Lower lobe of right lung (tissue), 2 donors: ENCODE measurements at regions not wholly inside any gene's neighbourhood (a gene's known extent, or its start where the extent isn't known, plus 50 kb on each side); places are given as distances from the start of the nearest gene placed in this dataset.

Experiments used
- ATAC-seq, 2 donors: fragments of 200-7000 bp; cut with Tn5 transposase; one replicate each; pipeline ENCODE4 v1.9.1; 2020 to 2022; ENCODE audit warnings: mild to moderate bottlenecking in 2 of 2, moderate library complexity in 2 of 2
- DNase-seq: peaks from one replicate; pipeline ENCODE4 v3.0.0-alpha.2; 2020
- H3K27ac ChIP-seq: fragments of 200-600 bp; one replicate; pipeline ENCODE4 v1.8.0; 2022
- H3K27me3 ChIP-seq: fragments of 200-600 bp; one replicate; pipeline ENCODE4 v1.8.0; 2022; ENCODE audit warnings: low read depth
- H3K36me3 ChIP-seq: fragments of 200-600 bp; one replicate; pipeline ENCODE4 v1.8.0; 2022; ENCODE audit warnings: mild to moderate bottlenecking
- H3K4me1 ChIP-seq: fragments of 200-600 bp; one replicate; pipeline ENCODE4 v1.8.0; 2022
- H3K4me3 ChIP-seq: fragments of 200-600 bp; one replicate; pipeline ENCODE4 v1.8.0; 2022; ENCODE audit warnings: mild to moderate bottlenecking
- H3K9me3 ChIP-seq: fragments of 200-600 bp; one replicate; pipeline ENCODE4 v1.8.0; 2022
- intact Hi-C: fragments of 100-400 bp; cut with DNase I; formaldehyde crosslinking; loops from one replicate; pipeline ENCODE4 v1.11.0; 2022
- TF ChIP-seq, protein P1 (sequence below): fragments of 200-600 bp; IDR thresholded peaks from one replicate; pipeline ENCODE4 v1.8.0; 2022; ENCODE audit warnings: antibody characterized with exemption, mild to moderate bottlenecking
- donor health status: DM: no; HTN: yes; CAD: no; lungs with severe emphysema.

DNA sequence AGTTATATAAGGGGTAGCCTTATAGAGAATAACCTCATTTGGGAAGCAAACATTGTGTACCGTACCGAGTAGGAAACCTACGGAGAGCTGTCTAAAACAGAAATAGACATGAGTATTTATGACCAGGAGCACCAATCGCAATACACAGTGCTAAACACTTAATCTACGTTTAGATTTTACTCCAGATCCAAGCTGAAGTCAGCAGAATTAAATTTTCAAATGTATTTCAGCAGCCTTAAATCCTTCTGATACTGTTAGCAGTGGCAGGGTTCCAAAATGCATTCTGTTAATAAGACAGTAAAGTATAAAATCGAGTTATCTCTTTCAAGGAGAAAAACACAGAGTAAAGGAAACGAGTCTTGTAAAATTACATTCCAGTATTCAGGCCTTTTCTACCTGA is 118.1 kb upstream of the ZNF521 start:
- TF ChIP-seq, protein P1, sequence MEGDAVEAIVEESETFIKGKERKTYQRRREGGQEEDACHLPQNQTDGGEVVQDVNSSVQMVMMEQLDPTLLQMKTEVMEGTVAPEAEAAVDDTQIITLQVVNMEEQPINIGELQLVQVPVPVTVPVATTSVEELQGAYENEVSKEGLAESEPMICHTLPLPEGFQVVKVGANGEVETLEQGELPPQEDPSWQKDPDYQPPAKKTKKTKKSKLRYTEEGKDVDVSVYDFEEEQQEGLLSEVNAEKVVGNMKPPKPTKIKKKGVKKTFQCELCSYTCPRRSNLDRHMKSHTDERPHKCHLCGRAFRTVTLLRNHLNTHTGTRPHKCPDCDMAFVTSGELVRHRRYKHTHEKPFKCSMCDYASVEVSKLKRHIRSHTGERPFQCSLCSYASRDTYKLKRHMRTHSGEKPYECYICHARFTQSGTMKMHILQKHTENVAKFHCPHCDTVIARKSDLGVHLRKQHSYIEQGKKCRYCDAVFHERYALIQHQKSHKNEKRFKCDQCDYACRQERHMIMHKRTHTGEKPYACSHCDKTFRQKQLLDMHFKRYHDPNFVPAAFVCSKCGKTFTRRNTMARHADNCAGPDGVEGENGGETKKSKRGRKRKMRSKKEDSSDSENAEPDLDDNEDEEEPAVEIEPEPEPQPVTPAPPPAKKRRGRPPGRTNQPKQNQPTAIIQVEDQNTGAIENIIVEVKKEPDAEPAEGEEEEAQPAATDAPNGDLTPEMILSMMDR: no peak
- H3K27ac ChIP-seq: no peak overlapping the region
- H3K4me3 ChIP-seq: no peak overlapping the region
- H3K4me1 ChIP-seq: no peaks in the 10 kb centered on the region
- ATAC-seq: no peak
- DNase-seq: no peak
- H3K36me3 ChIP-seq: no peaks in the 10 kb centered on the region
- intact Hi-C loops: no loop called here
- H3K9me3 ChIP-seq: no peaks in the 10 kb centered on the region
- no peaks in the 10 kb centered on the region for H3K27me3 ChIP-seq

DNA sequence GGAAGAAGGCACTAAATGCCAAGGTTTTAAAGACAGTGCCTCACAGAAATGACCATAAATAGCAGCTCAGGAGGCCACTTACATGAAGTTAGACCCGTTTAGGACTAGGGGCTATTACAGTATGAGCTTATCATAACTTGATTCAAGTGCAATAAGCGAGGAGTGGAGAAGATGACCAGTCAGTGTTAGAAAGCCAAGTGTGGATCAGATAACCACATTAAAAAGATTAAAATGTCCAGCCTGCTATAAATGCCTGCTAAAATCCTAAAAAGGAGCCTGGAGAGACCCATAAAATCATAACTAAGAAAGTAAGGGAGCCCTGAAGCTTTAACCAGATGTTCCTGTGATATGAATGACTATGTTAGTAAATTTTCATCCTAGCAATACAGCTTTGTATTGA is 117.5 kb upstream of the ZNF521 start:
- Histone ChIP-seq H3K36me3 (no peaks in the 10 kb centered on the region), H3K4me1 (no peaks in the 10 kb centered on the region), H3K27me3 (no peaks in the 10 kb centered on the region), H3K4me3 (no peak overlapping the region), H3K27ac (no peak overlapping the region), H3K9me3 (no peaks in the 10 kb centered on the region)
- intact Hi-C loops: no loop called here
- TF ChIP-seq, protein P1: no peak
- ATAC-seq (no peak), DNase-seq (no peak)

DNA sequence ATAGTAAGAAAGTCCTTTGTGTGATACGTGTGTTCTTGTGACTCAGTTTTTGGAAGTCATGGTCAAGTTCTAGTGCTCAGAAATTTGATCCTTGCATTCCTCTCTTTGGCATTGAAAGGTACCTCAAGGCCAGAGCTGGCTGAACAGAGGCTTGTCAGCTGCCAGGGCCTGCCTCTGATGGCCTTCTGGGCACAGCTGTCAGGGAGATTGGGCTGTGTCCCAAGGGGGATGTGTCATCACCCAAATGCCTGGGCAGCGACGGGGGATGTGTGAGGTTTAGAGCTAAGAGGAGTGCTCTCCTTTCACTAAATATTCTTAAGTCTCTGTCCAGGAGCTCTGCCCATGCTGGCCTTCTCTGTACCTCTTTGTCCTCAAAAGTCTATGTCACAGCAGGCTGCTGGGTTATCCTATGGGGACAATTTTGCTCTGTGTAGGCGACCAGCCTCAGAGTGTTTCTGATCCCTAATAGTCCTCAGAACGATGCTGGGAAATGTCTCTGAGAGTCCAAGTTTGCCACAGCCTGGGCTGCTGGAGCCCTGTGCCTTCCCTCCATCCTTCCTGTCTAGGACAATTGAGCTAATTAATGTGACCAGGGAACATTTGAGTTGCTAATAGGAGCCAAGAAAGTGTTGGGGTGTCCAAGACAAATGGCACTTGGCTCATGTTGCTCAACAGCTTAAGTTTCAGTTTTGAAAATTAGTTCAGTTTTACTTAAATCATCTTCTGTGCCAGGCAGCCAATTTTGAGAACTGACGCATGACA is 115.4 kb upstream of the ZNF521 start:
- Histone ChIP-seq H3K4me3 (no peak overlapping the region), H3K9me3 (no peaks in the 10 kb centered on the region), H3K27ac (no peak overlapping the region), H3K36me3 (no peaks in the 10 kb centered on the region), H3K27me3 (no peaks in the 10 kb centered on the region), H3K4me1 (no peaks in the 10 kb centered on the region)
- intact Hi-C loops: no loop called here
- ATAC-seq (no peak), DNase-seq (no peak)
- TF ChIP-seq, protein P1: no peak

DNA sequence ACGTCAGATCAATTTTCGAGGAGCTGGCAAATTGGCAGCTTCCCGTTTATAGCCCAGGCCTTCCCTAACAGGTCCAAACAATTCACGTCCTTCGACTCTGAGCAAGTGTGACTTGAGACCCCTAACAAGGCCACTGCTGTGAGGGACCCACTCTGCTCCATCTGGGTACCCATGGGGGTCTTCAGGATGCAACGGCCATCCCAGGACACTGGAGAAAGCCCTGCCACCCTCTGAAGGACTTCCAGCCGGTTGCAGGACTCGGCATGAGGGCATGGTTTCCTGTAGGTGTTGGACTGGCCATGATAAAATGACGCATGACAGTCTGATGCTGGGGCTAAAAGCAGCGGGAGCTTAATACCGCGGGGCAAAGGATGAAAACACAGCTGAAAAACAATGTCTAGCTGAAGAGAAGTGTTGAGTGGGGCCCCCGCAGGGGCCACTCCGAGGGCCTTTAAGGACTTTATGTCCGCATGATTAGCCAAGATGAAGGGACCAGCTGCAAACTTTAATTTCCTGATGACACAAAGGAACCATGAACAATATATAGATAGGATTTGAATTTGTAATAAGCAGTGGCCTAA is 113.3 kb upstream of the ZNF521 start:
- H3K36me3 ChIP-seq: no peaks in the 10 kb centered on the region
- ATAC-seq (no peak), DNase-seq (no peak)
- no peaks in the 10 kb centered on the region for H3K4me1 ChIP-seq
- no peak overlapping the region for H3K27ac ChIP-seq
- TF ChIP-seq, protein P1: no peak
- intact Hi-C loops: no loop called here
- no peaks in the 10 kb centered on the region for H3K9me3 ChIP-seq
- no peak overlapping the region for H3K4me3 ChIP-seq
- no peaks in the 10 kb centered on the region for H3K27me3 ChIP-seq

DNA sequence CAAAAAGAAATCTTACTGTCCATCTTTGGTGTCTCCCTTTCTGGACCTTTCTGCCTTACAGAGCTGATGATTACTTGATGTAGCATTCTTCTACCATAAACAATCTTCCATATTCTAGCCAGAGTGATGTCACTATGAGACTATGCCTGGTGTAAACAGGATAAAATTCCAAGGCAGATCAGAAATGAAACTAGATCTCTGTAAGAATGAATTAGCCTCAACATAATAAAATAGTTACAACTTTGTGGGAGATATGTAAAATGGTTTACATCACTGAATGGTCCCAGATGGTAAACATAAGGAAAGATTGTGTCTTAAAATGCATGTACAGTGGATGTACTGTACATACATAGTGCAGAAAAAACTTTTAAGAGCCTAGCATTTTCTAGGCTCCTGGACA is 112.3 kb upstream of the ZNF521 start:
- no peak overlapping the region for H3K4me3 ChIP-seq
- DNase-seq (no peak), ATAC-seq (no peak)
- intact Hi-C loops: no loop called here
- H3K27me3 ChIP-seq: no peaks in the 10 kb centered on the region
- H3K36me3 ChIP-seq: no peaks in the 10 kb centered on the region
- TF ChIP-seq, protein P1: no peak
- no peaks in the 10 kb centered on the region for H3K9me3 ChIP-seq
- H3K27ac ChIP-seq: no peak overlapping the region
- H3K4me1 ChIP-seq: no peaks in the 10 kb centered on the region
